ENCODE measurements at regions not wholly inside any gene's neighbourhood (a gene's known extent, or its start where the extent isn't known, plus 50 kb on each side); places are given as distances from the start of the nearest gene placed in this dataset.

- H3K36me3 Mint-ChIP-seq (ENCODE audit: low read depth) = peaks cover 2% of the 10 kb centered on the region
- H3K9me3 Mint-ChIP-seq = peaks cover 3% of the 10 kb centered on the region
- H3K4me3 Mint-ChIP-seq = no peak overlapping the region
- H3K27me3 Mint-ChIP-seq = no peaks in the 10 kb centered on the region
- ATAC-seq (ENCODE audit: low read depth) = no peak
- no peak overlapping the region for H3K27ac Mint-ChIP-seq
- ChIA-PET POLR2A (no interaction called here), CTCF (no interaction called here)
- no peak for DNase-seq
- intact Hi-C loops (cut with micrococcal nuclease) = no loop called here
- TF ChIP-seq, protein P1, sequence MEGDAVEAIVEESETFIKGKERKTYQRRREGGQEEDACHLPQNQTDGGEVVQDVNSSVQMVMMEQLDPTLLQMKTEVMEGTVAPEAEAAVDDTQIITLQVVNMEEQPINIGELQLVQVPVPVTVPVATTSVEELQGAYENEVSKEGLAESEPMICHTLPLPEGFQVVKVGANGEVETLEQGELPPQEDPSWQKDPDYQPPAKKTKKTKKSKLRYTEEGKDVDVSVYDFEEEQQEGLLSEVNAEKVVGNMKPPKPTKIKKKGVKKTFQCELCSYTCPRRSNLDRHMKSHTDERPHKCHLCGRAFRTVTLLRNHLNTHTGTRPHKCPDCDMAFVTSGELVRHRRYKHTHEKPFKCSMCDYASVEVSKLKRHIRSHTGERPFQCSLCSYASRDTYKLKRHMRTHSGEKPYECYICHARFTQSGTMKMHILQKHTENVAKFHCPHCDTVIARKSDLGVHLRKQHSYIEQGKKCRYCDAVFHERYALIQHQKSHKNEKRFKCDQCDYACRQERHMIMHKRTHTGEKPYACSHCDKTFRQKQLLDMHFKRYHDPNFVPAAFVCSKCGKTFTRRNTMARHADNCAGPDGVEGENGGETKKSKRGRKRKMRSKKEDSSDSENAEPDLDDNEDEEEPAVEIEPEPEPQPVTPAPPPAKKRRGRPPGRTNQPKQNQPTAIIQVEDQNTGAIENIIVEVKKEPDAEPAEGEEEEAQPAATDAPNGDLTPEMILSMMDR (IDR thresholded peaks at IDR 0.05) = no peak
- no peaks in the 10 kb centered on the region for H3K4me1 Mint-ChIP-seq
Measured at GRCh38 chr21:28627261-28627660, 365.4 kb downstream of the LTN1 start.

GRCh38 chr21:28624626-28625025, 368.1 kb downstream of the LTN1 start:
- no peaks in the 10 kb centered on the region for H3K27me3 Mint-ChIP-seq
- no peak for ATAC-seq (ENCODE audit: low read depth)
- POLR2A ChIA-PET = no interaction called here

DNA sequence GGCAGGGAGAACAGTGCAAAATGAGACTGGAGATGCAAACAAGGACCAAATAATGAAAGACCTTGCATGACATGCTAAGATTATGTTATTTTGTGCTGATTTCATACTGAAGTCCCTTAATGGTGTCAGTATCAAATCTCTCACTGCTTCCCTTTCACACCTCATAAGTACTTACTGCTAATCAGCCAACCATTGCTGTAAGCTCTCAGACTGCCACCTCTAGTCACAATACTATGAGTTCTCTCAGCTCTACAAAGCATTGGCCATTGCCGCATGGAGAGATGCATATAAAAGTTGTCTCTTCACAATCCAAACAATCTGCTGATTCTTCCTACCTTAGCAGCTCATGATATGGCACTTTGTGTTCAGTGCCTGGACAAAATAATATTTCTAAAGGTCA, 375.4 kb downstream of the LTN1 start:
- Mint-ChIP-seq H3K4me1 (peaks cover 4% of the 10 kb centered on the region), H3K36me3 (ENCODE audit: low read depth) (no peaks in the 10 kb centered on the region), H3K27me3 (no peaks in the 10 kb centered on the region), H3K4me3 (no peak overlapping the region), H3K27ac (no peak overlapping the region), H3K9me3 (no peaks in the 10 kb centered on the region)
- ATAC-seq (ENCODE audit: low read depth) (peak; percentile 28), DNase-seq (no peak)
- CTCF ChIA-PET = no interaction called here
- intact Hi-C loops (cut with micrococcal nuclease) = no loop called here
- POLR2A ChIA-PET = no interaction called here
- TF ChIP-seq, protein P1 (IDR thresholded peaks at IDR 0.05) = no peak

More at GRCh38 chr21:28624626-28625025, 368.1 kb downstream of the LTN1 start:
- CTCF ChIA-PET = no interaction called here
- Mint-ChIP-seq H3K36me3 (ENCODE audit: low read depth) (peaks cover 2% of the 10 kb centered on the region), H3K4me3 (no peak overlapping the region), H3K4me1 (no peaks in the 10 kb centered on the region), H3K27ac (no peak overlapping the region), H3K9me3 (peaks cover 3% of the 10 kb centered on the region)
- TF ChIP-seq, protein P1 (IDR thresholded peaks at IDR 0.05) = no peak
- intact Hi-C loops (cut with micrococcal nuclease) = no loop called here
- no peak for DNase-seq

DNA sequence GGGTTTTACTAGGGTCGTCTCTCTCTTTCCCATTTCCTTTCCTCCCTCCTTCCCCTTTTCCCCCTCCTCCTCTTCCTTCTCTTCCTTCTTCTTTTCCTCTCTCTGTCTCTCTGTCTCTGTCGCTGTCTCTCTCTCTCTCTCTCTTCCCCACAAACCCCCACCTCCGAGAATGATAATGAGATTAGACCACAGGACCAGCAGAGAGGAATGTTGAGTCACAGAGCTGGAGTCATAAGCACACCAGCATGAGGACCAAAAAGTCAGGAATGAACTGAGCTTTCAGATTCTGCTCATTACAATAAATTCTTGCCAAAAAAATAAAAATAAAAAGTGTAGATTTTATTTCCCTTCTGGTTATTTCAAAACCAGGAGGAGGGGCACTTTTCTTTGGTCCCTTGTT, 377.4 kb downstream of the LTN1 start:
- DNase-seq = no peak
- no peak overlapping the region for H3K4me3 Mint-ChIP-seq
- no peaks in the 10 kb centered on the region for H3K9me3 Mint-ChIP-seq
- H3K4me1 Mint-ChIP-seq = peaks cover 4% of the 10 kb centered on the region
- intact Hi-C loops (cut with micrococcal nuclease) = no loop called here
- ChIA-PET POLR2A (no interaction called here), CTCF (no interaction called here)
- no peak overlapping the region for H3K27ac Mint-ChIP-seq
- no peak for ATAC-seq (ENCODE audit: low read depth)
- no peaks in the 10 kb centered on the region for H3K27me3 Mint-ChIP-seq
- H3K36me3 Mint-ChIP-seq (ENCODE audit: low read depth) = no peaks in the 10 kb centered on the region
- TF ChIP-seq, protein P1 (IDR thresholded peaks at IDR 0.05) = no peak

GRCh38 chr21:28614791-28615190, 377.9 kb downstream of the LTN1 start:
- TF ChIP-seq, protein P1 (IDR thresholded peaks at IDR 0.05) = no peak
- Mint-ChIP-seq H3K4me1 (peaks cover 4% of the 10 kb centered on the region), H3K36me3 (ENCODE audit: low read depth) (no peaks in the 10 kb centered on the region), H3K9me3 (no peaks in the 10 kb centered on the region), H3K4me3 (no peak overlapping the region), H3K27me3 (no peaks in the 10 kb centered on the region), H3K27ac (no peak overlapping the region)
- POLR2A ChIA-PET = no interaction called here
- DNase-seq (no peak), ATAC-seq (ENCODE audit: low read depth) (no peak)
- CTCF ChIA-PET = no interaction called here
- intact Hi-C loops (cut with micrococcal nuclease) = no loop called here

Data from activated B cell treated with CpG ODN at 0.5 μM for 24 hours (primary cell).